ENCODE measurements at regions not wholly inside any gene's neighbourhood (a gene's known extent, or its start where the extent isn't known, plus 50 kb on each side); places are given as distances from the start of the nearest gene placed in this dataset.

DNA sequence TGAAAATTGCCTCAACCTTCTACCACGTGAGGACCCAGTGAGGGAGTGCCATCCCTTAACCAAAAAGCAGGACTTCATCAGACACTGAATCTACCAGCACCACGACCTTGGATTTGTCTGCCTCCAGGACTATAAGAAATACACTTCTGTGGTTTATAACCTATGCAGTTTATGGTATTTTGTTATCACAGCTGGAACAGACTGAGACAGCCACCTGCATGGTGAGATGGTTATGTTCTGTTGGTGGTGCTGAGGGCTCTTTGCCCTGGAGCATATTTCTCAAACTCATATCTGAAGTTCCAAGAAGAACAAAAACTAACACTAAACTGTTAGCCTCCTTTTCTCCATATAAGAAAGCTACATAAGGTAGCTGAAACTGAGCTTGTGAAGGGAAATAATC, 69.8 kb upstream of the RGS18 start:
- H2AFZ ChIP-seq (ENCODE audit: control insufficient read depth, low read length): no peak overlapping the region
- TF ChIP-seq EZH2 (IDR thresholded peaks at IDR 0.05; ENCODE audit: low read length): no peak
- TF ChIP-seq, protein P1, sequence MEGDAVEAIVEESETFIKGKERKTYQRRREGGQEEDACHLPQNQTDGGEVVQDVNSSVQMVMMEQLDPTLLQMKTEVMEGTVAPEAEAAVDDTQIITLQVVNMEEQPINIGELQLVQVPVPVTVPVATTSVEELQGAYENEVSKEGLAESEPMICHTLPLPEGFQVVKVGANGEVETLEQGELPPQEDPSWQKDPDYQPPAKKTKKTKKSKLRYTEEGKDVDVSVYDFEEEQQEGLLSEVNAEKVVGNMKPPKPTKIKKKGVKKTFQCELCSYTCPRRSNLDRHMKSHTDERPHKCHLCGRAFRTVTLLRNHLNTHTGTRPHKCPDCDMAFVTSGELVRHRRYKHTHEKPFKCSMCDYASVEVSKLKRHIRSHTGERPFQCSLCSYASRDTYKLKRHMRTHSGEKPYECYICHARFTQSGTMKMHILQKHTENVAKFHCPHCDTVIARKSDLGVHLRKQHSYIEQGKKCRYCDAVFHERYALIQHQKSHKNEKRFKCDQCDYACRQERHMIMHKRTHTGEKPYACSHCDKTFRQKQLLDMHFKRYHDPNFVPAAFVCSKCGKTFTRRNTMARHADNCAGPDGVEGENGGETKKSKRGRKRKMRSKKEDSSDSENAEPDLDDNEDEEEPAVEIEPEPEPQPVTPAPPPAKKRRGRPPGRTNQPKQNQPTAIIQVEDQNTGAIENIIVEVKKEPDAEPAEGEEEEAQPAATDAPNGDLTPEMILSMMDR (optimal IDR thresholded peaks at IDR 0.05 in 1 of 3, IDR thresholded peaks at IDR 0.05 in 1 of 3, conservative IDR thresholded peaks at IDR 0.05 in 1 of 3; ENCODE audit: extremely low read depth in 1 of 3, insufficient read depth in 2 of 3, low read length in 3 of 3): no peak
- FAIRE-seq: no peak

GRCh38 chr1:192098001-192098400, 60.3 kb upstream of the RGS18 start:
- no peak overlapping the region for H3K9ac ChIP-seq (ENCODE audit: control insufficient read depth, extremely low read depth, insufficient read depth, low read length)
- no peak overlapping the region for H2AFZ ChIP-seq (ENCODE audit: control insufficient read depth, low read length)
- H3K9me1 ChIP-seq (ENCODE audit: control insufficient read depth, extremely low read depth, insufficient read depth, low read length): no peaks in the 10 kb centered on the region
- peaks cover 4% of the 10 kb centered on the region for H3K4me1 ChIP-seq (ENCODE audit: control insufficient read depth, extremely low read depth, insufficient read depth, low read length)
- no peaks in the 10 kb centered on the region for H3K79me2 ChIP-seq (ENCODE audit: control insufficient read depth, insufficient read depth, low read length)
- FAIRE-seq: no peak
- dilution Hi-C loops (cut with MboI; ENCODE audit: extremely low pct_ligation_motif_present, low sequenced_read_pairs): no loop called here
- no peaks in the 10 kb centered on the region for H3K9me3 ChIP-seq (ENCODE audit: control insufficient read depth, low read depth, low read length)
- no peaks in the 10 kb centered on the region for H4K20me1 ChIP-seq (ENCODE audit: control insufficient read depth, extremely low read depth, insufficient read depth, low read length)
- no peak for DNase-seq (ENCODE audit: low read depth, low spot score)
- no peak overlapping the region for H3K4me2 ChIP-seq (ENCODE audit: control insufficient read depth, extremely low read depth, insufficient read depth, low read depth, low read length)
- no peak overlapping the region for H3K4me3 ChIP-seq (ENCODE audit: control insufficient read depth in 2 of 3, extremely low read depth in 1 of 3, insufficient read depth in 2 of 3, low read depth in 1 of 3, low read length in 3 of 3)
- H3K27me3 ChIP-seq (ENCODE audit: control insufficient read depth, extremely low read depth, insufficient read depth, low read length): no peaks in the 10 kb centered on the region
- H3K36me3 ChIP-seq (ENCODE audit: control insufficient read depth in 2 of 2, extremely low read depth in 1 of 2, insufficient read depth in 2 of 2, low read length in 2 of 2): no peaks in the 10 kb centered on the region
- no peak overlapping the region for H3K27ac ChIP-seq (ENCODE audit: control insufficient read depth, insufficient read depth, low read length)
- TF ChIP-seq, protein P1 (optimal IDR thresholded peaks at IDR 0.05 in 1 of 3, IDR thresholded peaks at IDR 0.05 in 1 of 3, conservative IDR thresholded peaks at IDR 0.05 in 1 of 3; ENCODE audit: extremely low read depth in 1 of 3, insufficient read depth in 2 of 3, low read length in 3 of 3): no peak
- no peak for TF ChIP-seq EZH2 (IDR thresholded peaks at IDR 0.05; ENCODE audit: low read length)

More for the DNA sequence above, 69.8 kb upstream of the RGS18 start:
- no peaks in the 10 kb centered on the region for H4K20me1 ChIP-seq (ENCODE audit: control insufficient read depth, extremely low read depth, insufficient read depth, low read length)
- H3K9me1 ChIP-seq (ENCODE audit: control insufficient read depth, extremely low read depth, insufficient read depth, low read length): no peaks in the 10 kb centered on the region
- no peak overlapping the region for H3K4me2 ChIP-seq (ENCODE audit: control insufficient read depth, extremely low read depth, insufficient read depth, low read depth, low read length)
- H3K27me3 ChIP-seq (ENCODE audit: control insufficient read depth, extremely low read depth, insufficient read depth, low read length): no peaks in the 10 kb centered on the region
- no peak overlapping the region for H3K9ac ChIP-seq (ENCODE audit: control insufficient read depth, extremely low read depth, insufficient read depth, low read length)
- H3K27ac ChIP-seq (ENCODE audit: control insufficient read depth, insufficient read depth, low read length): no peak overlapping the region
- H3K4me3 ChIP-seq (ENCODE audit: control insufficient read depth in 2 of 3, extremely low read depth in 1 of 3, insufficient read depth in 2 of 3, low read depth in 1 of 3, low read length in 3 of 3): no peak overlapping the region
- no peaks in the 10 kb centered on the region for H3K4me1 ChIP-seq (ENCODE audit: control insufficient read depth, extremely low read depth, insufficient read depth, low read length)
- no peak for DNase-seq (ENCODE audit: low read depth, low spot score)
- dilution Hi-C loops (cut with MboI; ENCODE audit: extremely low pct_ligation_motif_present, low sequenced_read_pairs): no loop called here
- no peaks in the 10 kb centered on the region for H3K9me3 ChIP-seq (ENCODE audit: control insufficient read depth, low read depth, low read length)
- H3K79me2 ChIP-seq (ENCODE audit: control insufficient read depth, insufficient read depth, low read length): no peaks in the 10 kb centered on the region
- no peaks in the 10 kb centered on the region for H3K36me3 ChIP-seq (ENCODE audit: control insufficient read depth in 2 of 2, extremely low read depth in 1 of 2, insufficient read depth in 2 of 2, low read length in 2 of 2)

All from keratinocyte (primary cell).